ENCODE measurements at regions not wholly inside any gene's neighbourhood (a gene's known extent, or its start where the extent isn't known, plus 50 kb on each side); places are given as distances from the start of the nearest gene placed in this dataset.

GRCh38 chr4:164224871-164225270 is 529.1 kb upstream of the SMIM31 start:
- TF ChIP-seq CTCF (conservative IDR thresholded peaks at IDR 0.05; ENCODE audit: low read length) = no peak
- no peak for TF ChIP-seq EZH2phosphoT487 (IDR thresholded peaks at IDR 0.05; ENCODE audit: borderline replicate concordance, low read depth, low read length)

Measured in OCI-LY7 (cell line).